BE2C (cell line): ENCODE measurements at regions not wholly inside any gene's neighbourhood (a gene's known extent, or its start where the extent isn't known, plus 50 kb on each side); places are given as distances from the start of the nearest gene placed in this dataset.

Experiments
- DNase-seq: peaks from one replicate; pipeline ENCODE4 v3.0.0-alpha.2; 2020
- H3K27me3 ChIP-seq: fragments of 250-450 bp; sonication (Bioruptor Pico); 2 replicates; pipeline ENCODE4 v1.5.1; 2020; ENCODE audit warnings: mild to moderate bottlenecking
- H3K36me3 ChIP-seq: fragments of 250-450 bp; sonication (Bioruptor Pico); 2 replicates; pipeline ENCODE4 v1.5.1; 2020; ENCODE audit warnings: mild to moderate bottlenecking
- H3K4me1 ChIP-seq: fragments of 250-450 bp; sonication (Bioruptor Pico); 2 replicates; pipeline ENCODE4 v1.5.1; 2020
- H3K4me3 ChIP-seq: 2 replicates; pipeline ENCODE4 v1.5.1; 2011; ENCODE audit warnings: low read depth, low read length
- H3K9me3 ChIP-seq: fragments of 250-450 bp; sonication (Bioruptor Pico); 2 replicates; pipeline ENCODE4 v1.5.1; 2020
- TF ChIP-seq, protein P1 (sequence below): IDR thresholded peaks from 2 replicates; pipeline ENCODE4 v1.5.1; 2012; ENCODE audit warnings: mild to moderate bottlenecking, low read depth, low read length

DNA sequence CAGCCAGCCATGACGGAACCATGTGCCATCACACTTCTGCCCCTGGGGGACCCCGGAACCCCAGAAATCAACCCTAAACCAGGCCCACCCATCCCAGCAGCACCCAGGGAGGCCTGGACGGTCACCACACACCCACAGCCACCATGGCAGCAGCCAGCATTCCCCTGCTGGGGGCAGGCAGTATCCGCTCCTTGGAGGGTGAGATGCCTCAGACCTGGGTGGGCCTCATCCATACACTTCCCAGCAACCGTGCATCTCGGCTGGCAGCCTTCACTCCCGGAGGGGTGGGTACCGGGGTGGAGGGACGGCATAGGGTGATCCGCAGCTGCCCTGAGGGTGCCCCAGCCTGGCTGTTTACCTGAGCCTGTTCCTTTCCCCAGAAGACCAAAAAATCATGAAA lies 69.1 kb upstream of the FAM20C start:
- Histone ChIP-seq H3K4me1 (no peaks in the 10 kb centered on the region), H3K9me3 (no peaks in the 10 kb centered on the region), H3K27me3 (no peaks in the 10 kb centered on the region), H3K4me3 (no peak overlapping the region), H3K36me3 (no peaks in the 10 kb centered on the region)
- TF ChIP-seq, protein P1, sequence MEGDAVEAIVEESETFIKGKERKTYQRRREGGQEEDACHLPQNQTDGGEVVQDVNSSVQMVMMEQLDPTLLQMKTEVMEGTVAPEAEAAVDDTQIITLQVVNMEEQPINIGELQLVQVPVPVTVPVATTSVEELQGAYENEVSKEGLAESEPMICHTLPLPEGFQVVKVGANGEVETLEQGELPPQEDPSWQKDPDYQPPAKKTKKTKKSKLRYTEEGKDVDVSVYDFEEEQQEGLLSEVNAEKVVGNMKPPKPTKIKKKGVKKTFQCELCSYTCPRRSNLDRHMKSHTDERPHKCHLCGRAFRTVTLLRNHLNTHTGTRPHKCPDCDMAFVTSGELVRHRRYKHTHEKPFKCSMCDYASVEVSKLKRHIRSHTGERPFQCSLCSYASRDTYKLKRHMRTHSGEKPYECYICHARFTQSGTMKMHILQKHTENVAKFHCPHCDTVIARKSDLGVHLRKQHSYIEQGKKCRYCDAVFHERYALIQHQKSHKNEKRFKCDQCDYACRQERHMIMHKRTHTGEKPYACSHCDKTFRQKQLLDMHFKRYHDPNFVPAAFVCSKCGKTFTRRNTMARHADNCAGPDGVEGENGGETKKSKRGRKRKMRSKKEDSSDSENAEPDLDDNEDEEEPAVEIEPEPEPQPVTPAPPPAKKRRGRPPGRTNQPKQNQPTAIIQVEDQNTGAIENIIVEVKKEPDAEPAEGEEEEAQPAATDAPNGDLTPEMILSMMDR: no peak
- no peak for DNase-seq

DNA sequence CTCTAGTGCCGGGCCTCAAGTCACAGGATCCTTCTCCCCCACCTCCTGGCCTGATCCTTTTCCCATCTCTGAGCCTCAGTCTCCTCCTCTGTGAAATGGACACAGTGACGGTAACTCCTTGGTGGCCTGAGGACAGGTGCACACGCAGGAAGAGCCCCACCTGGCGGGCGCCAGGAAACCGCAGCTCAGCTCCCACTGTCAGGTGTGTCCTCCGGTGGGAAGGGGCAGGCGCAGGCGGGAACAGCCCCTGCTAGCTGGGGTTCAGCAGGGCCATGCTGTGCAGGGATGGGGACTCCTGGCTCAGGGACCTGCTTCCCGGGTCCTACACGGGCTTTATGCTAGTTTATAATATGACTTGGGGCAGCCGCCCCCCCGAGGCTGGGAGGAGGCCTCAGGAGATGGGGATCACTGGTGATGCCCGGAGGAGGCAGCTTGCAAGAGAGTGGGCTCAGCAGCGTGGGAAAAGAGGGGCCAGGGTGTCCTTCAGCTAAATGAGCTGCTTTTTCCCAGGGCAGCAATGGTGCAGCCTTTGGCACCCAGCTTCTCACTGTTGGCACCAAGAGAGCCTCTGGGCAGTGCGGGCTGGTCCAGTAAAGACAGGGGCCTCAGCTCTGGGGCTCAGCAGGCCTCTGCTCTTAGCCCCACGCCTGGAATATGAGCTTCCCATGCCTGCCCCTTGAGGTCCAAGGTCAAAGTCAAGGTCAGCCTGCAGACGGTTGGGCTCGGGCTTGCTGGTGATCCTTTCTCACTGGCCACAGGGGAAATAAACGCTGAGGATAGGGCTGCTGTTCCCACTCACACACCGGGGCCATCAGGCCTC lies 68.0 kb upstream of the FAM20C start:
- Histone ChIP-seq H3K4me3 (no peak overlapping the region), H3K27me3 (no peaks in the 10 kb centered on the region), H3K36me3 (no peaks in the 10 kb centered on the region), H3K4me1 (no peaks in the 10 kb centered on the region), H3K9me3 (no peaks in the 10 kb centered on the region)
- DNase-seq: no peak
- TF ChIP-seq, protein P1: no peak

DNA sequence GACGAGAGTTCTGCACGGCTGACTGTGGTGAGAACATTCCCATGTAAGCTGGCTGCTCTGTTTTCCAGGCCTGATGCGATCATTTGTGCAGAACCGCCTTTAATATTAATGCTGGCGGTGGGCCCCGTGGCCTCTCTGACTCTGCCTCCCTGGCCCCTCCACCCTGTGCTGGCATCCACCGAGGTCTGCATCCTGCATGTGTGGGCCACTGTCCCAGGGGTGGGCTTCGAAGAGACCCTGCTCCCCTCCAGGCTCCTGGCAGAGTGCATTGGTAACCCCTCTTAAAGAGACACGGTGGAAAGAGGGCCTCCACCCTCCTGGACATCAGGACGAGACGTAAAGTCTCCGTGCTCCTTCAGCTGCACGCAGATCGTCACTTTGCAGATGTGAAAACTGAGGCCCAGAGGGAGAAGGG lies 67.3 kb upstream of the FAM20C start:
- Histone ChIP-seq H3K4me1 (no peaks in the 10 kb centered on the region), H3K27me3 (no peaks in the 10 kb centered on the region), H3K4me3 (no peak overlapping the region), H3K36me3 (no peaks in the 10 kb centered on the region), H3K9me3 (no peaks in the 10 kb centered on the region)
- TF ChIP-seq, protein P1: no peak
- no peak for DNase-seq

DNA sequence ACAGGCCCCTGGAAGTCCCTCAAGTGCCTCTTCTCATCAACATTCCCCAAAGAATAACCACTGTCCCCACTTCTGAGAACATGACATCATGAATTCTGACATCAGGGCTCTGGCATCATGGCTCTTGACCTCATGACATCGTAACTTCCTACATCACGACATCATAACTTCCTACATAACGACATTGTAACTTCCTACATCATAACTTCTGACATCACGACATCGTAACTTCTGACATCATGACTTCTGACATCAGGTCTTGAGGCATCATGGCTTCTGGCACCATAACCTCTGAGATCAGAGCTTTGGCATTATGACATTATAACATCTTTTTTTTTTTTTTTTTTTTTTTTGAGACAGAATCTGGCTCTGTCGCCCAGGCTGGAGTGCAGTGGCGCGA lies 66.7 kb upstream of the FAM20C start:
- no peak for DNase-seq
- Histone ChIP-seq H3K4me3 (no peak overlapping the region), H3K9me3 (no peaks in the 10 kb centered on the region), H3K4me1 (no peaks in the 10 kb centered on the region), H3K27me3 (no peaks in the 10 kb centered on the region), H3K36me3 (no peaks in the 10 kb centered on the region)
- TF ChIP-seq, protein P1: no peak

DNA sequence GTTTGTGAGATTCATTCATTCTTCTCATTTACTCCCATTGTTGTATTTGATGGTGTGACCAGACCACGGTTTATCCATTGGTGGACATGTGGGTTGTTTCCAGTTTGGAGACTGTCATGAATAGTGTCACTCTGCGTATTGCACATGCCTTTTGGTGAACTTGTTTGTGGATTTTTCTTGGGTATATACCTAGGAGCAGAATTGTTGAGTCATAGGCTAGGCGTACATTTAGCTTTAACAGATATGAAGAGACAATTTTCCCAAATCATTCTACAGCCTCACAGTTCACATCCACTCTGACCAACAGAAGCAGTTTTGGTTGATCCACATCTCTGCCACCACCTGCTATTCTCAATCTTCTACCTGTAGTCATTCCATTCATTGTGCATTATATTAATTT lies 66.0 kb upstream of the FAM20C start:
- no peaks in the 10 kb centered on the region for H3K27me3 ChIP-seq
- H3K4me3 ChIP-seq: no peak overlapping the region
- DNase-seq: no peak
- no peaks in the 10 kb centered on the region for H3K36me3 ChIP-seq
- no peaks in the 10 kb centered on the region for H3K4me1 ChIP-seq
- H3K9me3 ChIP-seq: no peaks in the 10 kb centered on the region
- TF ChIP-seq, protein P1: no peak

DNA sequence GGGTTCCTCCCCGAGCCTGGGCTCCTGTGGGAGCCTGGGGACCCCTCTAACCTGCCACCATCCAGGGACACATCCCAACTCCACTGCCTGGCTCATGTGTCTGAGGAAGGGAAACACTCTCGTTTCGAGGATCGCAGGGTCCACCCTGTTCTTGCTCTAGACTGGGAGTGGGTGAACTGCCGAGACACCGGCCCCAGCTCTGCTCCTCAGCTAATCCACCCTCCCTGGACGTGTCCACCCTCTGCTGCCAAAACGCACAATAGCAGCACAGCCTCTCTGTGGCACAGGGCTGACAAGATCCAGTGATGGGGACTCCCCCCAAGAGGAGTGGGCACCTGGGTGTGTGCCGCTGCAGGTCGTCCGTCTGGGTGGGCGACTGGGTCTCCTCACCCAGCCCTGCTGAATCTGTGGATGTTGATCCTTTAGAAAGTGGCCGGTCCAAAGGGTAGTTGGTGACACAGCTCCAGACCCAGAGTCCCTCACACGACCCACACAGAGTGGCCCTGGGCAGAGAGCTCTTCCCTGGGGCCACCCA lies 65.2 kb upstream of the FAM20C start:
- H3K9me3 ChIP-seq: no peaks in the 10 kb centered on the region
- DNase-seq: no peak
- no peaks in the 10 kb centered on the region for H3K27me3 ChIP-seq
- H3K4me1 ChIP-seq: no peaks in the 10 kb centered on the region
- TF ChIP-seq, protein P1: no peak
- H3K4me3 ChIP-seq: no peak overlapping the region
- H3K36me3 ChIP-seq: no peaks in the 10 kb centered on the region
